Dermis blood vessel endothelial cell (primary cell): ENCODE measurements at regions not wholly inside any gene's neighbourhood (a gene's known extent, or its start where the extent isn't known, plus 50 kb on each side); places are given as distances from the start of the nearest gene placed in this dataset.

ENCODE experiments used
- DNase-seq: peaks from one replicate; pipeline ENCODE4 v3.0.0; 2010

DNA sequence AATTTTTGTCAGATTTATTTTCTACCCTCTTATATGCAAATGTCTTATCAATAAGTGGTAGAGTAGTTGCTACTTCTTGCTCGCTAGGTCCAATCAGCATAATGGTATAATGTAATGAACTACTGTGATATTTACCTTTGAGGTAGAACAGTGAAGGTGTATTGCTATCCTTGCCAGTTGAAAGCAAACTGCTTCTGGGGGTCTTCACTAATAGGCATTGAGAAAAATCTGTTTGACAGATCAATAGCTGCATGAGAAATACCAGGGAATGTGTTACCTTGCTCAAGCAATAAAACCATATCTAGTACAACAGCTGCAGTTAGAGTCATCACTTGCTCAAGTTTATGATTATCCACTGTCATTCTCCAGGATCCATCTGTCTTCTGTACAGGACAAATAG lies 50.1 kb upstream of the EFEMP1 start:
- no peak for DNase-seq

DNA sequence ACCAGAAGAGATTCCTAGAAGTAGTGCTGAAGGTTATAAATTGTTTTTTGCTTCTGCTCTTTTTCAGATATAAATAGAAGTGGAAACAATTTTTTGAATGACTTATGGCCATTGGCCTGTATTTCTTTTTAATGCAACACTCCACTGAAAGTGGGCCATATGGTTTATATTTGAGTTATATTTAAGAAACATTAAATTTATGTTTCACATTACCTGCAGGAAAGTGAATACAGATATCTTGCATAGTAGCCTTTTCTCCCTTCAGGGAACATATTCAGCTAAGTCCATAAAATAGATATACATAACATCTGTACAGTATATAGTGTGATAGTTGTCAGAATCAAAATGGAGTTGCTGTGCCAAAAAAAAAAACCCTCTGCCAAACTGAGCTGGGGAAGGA lies 53.1 kb upstream of the EFEMP1 start:
- no peak for DNase-seq

DNA sequence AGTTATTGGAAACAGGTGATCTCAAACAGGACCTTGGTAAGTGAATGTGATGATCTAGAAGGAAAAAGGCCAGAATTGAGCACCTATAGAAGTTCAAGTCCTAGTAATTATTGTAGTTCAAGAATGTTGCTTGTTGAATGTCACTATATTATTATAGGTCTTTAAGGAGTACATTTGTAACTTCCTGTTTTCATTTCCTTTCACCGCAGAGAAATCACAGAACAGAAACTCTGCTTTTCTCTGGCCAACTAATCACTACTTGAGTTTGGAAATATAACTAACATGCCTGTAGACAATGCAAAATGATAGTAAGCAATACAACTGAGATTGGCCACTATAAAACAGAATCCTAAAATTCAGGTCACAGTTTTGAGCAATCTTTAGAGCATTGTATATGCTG lies 61.8 kb upstream of the EFEMP1 start:
- peak; percentile 59 for DNase-seq

GRCh38 chr2:55986001-55986400 lies 62.4 kb upstream of the EFEMP1 start:
- DNase-seq: peak; percentile 69

DNA sequence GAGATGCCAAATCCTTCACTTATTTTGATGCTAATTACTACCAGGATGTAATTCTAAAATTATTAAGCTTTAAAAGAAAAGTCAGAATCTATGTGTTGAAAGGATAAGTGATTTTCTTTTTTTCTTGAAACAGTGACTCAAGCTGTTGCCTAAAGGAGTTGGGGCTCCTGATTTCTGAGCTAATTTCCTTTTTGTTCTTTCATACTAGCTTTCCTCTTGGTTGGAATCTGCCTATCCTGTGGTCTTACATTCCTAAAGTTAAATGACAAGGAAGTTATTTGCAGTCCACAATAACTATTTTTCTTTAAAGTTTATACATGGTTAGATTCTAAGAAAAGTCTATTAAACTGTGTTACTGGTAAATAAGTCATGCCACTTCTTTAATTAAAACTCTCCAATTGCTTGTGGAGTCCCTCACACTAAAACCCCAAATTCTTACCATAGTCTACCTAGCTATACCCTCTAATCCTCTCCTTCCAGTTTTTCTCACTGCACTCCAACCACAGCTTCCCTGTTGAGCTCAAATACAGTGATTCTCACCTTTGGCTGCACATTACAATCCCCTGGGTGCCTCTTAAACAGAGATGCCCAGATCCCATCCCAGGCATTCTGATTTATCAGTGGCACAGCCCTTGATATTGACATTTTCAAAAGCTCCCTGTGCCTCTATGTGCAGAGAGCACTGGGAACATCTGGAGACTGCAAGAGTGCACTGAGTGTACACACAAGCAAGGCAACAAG lies 63.3 kb upstream of the EFEMP1 start:
- no peak for DNase-seq

- peak; percentile 86 for DNase-seq
These were observed 65.8 kb upstream of the EFEMP1 start for GRCh38 chr2:55989405-55989804.

DNA sequence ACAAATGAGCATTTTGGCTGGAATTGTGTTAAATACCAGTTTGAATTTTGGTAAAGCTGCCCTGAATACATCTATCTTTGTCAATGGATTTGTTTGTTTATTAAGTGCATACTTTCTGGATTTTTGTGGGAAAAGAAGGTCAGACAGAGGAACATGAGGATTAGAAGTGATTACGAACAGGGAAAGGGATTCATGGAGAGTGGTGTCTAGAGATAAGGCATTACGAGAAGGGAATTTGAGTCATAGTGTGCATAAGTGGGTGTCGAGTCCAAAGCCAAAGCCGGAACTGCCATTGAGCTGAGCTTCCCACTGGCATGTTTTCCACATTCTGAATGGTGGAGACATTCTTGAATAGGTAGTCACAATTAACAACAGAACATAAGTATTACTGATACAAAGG lies 68.9 kb upstream of the EFEMP1 start:
- peak; percentile 99 for DNase-seq

DNA sequence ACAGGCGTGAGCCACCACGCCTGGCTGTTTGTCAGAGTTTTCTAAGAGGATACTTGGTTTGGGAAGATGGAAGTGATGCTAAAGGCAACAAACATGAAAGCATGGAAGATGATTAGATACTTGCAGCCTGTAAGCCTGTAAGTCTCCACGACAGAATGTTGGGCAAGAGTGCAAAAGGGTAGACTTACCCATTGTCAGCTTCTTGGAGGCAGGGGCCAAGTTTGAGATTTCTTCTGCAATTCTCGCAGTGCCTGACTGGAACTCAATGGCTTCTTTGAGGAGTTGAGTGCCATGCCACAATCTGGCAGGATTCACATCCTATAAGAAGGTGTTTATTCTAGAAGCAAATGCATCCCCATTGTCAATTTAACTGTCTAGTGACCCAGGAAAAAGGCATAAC lies 70.1 kb upstream of the EFEMP1 start:
- no peak for DNase-seq

- peak; percentile 70 for DNase-seq
These were observed 71.6 kb upstream of the EFEMP1 start for GRCh38 chr2:55995211-55995610.

DNA sequence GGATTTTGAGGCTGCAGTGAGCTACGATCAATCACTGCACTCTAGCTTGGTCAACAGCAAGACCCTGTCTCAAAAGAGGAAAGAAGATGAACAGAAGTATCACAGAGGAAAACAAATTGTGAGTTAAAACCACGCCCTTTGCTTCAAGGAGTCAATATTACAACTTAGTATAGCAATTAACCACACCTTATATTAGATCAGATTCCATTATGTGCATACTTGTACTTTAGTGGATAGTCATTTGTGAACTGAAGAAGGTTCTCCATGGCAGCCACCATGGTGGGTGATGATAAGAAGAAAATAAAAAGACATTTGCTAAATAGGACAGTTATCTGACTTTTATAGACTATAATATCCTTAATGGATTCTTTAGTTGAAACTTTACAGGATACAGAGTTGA lies 72.3 kb upstream of the EFEMP1 start:
- DNase-seq: no peak

DNA sequence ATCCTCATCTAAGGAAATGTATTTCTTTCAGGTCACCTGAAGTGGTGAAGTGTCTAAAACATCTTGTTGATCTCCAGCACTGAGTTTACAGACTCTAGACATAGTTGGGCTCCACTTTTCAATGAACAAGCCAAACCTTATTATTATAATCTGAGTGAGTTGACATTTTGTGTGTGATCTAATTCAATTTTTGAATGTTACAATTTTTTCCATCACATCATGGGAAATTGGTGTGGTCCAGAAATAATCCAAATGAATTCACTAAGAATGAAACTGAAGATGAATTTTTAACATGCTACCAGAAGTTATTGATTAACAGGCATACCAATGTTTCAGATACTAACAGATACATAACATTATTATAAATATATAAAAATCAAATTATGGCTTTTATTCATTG lies 75.6 kb upstream of the EFEMP1 start:
- DNase-seq: no peak

DNA sequence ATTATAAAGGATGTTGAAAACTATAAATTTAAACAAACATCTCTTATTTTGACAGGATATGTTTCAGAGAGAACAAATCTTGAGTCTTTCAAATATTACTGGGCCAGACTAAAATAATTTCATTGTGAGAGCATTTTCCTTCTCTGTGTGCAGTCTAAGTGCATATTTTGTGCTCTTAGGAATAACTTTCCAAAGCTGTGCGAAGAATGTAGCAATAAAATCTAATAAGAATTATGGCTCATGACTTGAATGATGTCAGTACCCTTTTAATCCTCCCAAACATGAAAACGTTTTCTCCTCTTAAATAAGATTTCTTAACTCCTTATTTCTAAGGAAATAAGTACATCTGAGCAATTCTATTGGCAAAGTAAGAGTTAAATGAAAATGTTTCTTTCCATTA lies 76.2 kb upstream of the EFEMP1 start:
- no peak for DNase-seq

DNA sequence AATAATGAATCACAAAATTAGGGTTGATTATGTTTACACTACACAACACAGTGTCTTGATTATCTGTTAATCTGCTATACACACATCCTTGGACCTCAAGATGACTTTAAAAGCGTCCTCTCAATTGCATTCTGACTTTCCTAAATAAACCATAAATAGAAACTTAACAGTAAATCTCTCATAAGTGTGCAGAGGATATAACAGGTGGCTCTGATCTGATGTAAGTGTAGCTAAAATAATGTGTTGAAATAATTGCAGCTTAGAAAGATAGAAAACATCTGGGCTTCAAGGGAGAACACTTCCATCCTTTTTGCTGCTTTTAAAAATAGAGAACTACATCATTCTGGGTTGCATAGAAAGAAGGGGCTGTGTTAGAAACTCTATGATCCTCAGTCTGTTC lies 78.4 kb upstream of the EFEMP1 start:
- no peak for DNase-seq

GRCh38 chr2:56008661-56009431 lies 85.3 kb upstream of the EFEMP1 start:
- DNase-seq: peak; percentile 99

- peak; percentile 82 for DNase-seq
These were observed 86.3 kb upstream of the EFEMP1 start for GRCh38 chr2:56009758-56010458.

DNA sequence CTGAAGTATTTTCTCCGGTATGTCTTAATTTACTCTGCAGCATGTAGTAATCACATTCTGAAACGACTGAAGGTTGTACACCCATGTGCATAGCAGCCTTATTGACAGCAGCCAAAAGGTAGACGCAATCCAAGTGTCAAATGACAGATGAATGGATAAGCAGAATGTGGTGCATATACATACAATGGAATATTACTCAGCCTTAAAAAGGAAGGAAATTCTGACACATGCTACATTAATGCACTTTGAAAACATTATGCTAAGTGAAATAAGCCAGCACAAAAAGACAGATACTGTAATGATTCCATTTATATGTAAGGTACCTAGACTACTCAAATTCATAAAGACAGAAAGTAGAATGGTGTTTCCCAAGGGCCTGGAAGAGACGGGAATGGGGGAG lies 88.0 kb upstream of the EFEMP1 start:
- peak; percentile 82 for DNase-seq

- peak; percentile 61 for DNase-seq
These were observed 88.7 kb upstream of the EFEMP1 start for GRCh38 chr2:56012221-56012765.

DNA sequence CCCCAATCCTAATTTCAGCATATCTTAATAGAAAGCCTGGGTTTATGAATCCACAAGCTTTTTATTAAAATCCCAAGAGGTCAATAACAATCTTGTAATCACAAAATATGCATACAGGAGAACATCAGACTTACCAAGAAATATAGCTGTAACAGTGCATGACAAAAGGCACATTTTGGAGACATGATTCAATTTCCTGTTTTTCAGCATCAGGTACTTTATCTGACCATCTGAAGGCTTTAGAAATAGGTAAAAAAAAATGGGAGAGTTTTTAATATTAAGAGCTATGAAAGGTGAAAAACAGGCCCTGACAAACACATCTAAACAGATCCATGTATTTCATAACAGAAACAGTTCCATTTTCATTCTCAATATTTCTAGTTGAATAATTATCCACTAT lies 89.9 kb upstream of the EFEMP1 start:
- DNase-seq: peak; percentile 77

- DNase-seq: peak; percentile 33
These were observed 90.6 kb upstream of the EFEMP1 start for GRCh38 chr2:56014046-56014730.

DNA sequence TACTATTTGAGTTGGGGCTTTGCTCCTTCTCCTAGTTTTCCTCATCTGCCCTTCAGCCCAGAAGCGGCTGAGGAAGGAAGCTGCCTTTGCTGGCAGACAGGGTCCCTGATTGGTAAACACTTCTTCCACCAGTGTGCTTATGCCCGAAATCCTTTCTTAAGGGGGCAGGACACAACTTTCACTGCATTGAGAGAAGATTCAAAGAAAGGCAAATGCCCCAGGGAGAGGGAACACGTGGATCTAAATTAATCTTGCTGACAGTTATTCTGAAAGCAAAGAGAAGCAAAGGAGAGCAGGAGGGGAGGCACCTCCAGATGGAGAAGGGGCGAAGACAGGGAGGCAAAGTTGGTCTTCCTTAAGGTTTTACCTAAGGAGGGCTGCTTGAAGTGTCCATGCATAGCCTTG lies 92.1 kb upstream of the EFEMP1 start:
- peak; percentile 52 for DNase-seq

DNA sequence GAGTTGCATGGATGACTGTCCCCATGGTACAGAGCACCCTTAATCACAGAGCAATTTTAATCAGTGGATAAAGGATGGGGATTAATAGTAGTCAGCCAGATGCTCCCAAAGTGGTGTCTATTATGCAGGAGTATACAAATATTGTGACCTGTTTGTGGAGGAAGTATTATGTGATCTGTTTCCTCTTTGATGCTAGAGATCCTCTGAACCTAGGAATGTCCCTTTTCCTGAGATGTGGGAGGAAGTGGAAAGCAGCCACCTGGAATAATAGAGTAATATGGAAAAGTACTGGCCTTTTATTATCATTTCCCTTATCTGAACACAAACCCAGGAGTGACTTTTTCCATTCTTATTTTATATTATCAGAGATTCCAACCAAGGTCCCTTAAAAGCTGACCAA lies 94.2 kb upstream of the EFEMP1 start:
- DNase-seq: peak; percentile 67

- DNase-seq: no peak
These were observed 94.7 kb upstream of the EFEMP1 start for GRCh38 chr2:56018267-56018666.

DNA sequence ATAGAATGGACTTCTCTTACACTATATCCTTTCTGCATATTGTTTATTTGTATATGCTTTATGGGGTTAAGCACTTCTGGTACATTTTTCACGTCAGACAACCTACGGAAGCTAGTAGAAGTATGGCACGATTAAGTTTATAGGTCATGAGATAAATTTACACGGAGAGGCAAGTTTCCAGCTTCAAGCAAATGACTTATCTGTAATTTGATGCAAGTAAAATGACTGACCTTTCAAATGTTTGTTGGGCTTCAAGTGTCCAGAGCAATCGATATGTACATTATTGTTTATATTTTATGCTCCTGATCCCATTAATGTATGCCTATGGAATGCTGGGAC lies 97.5 kb upstream of the EFEMP1 start:
- DNase-seq: no peak
